ENCODE measurements at regions not wholly inside any gene's neighbourhood (a gene's known extent, or its start where the extent isn't known, plus 50 kb on each side); places are given as distances from the start of the nearest gene placed in this dataset.
"Not testable (repeated sequence)": the region's sequence is repeated elsewhere in the genome, so short reads cannot be mapped to it uniquely, and the experiment has no call there.

DNA sequence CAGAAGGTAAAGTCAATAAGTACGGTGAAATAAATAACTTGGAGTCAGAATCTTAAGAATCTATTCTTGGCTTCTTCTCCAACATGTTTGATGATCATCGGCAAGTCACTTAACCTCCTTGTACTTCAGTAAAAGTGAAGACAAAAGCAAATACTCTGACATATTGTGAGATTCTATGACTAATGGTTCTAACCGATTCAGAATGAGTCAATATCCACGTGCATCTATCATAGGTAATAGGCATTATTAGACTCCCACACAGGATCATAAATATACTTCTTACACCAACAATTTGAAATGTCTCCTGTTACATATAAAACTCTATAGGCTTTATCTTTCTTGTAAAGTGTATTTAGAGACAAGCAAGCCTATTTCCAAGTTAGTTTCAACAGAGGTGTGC lies 144.4 kb upstream of the ATXN7L3B start:
- DNase-seq (ENCODE audit: low spot score), result no peak

DNA sequence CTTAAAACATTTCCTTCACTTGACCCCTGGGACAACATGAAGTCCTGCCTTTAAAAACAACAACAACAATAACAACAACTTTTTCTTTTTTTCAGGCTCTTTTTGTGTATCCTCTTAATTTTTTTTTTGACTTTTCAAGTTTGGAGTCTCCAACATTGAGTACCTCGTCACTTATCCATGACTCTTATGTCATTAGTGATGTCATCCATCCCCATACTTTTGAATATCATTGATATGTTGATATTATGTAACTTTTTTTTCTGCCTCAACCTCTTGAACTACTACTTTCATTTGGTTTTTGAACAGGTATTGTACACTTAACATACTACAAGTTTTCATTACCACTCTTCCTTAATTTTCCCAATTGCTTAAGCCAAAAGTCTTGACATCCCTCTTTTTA lies 143.0 kb upstream of the ATXN7L3B start:
- no peak for DNase-seq (ENCODE audit: low spot score)

DNA sequence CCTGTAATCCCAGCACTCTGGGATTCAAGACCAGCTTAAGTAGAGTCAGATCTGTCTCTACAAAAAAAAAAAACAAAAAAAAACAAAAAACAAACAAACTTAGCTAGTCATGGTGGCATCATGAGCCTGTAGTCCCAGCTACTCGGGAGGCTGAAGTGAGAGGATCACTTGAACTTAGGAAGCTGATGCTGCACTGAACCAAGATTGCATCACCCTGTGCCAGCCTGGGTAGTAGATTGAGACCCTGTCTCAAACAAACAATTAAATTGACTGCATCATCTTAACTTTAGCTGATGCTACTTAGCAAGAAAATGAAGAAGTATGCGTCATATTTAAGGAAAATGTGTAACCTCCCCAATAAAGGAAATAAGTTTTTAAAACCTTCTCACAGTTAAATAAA lies 136.6 kb upstream of the ATXN7L3B start:
- no peak for DNase-seq (ENCODE audit: low spot score)

DNA sequence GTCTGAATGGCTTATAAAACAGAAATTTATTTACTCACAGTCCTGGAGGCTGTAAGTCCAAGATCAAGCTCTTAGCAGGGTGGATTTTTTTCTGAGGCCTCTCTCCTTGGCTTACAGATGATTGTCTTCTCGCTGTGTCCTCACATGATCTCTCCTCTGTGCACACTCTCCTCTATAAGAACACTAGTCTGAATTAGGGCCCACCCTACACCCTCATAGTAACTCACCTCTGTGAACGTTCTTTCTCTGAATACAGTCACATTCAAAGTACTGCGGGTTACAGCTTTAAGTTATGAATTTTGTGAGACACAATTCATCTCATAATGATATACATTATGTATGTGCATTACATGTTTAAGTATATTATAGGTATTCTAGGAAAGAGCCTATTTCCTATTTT lies 135.7 kb upstream of the ATXN7L3B start:
- DNase-seq (ENCODE audit: low spot score), result no peak

DNA sequence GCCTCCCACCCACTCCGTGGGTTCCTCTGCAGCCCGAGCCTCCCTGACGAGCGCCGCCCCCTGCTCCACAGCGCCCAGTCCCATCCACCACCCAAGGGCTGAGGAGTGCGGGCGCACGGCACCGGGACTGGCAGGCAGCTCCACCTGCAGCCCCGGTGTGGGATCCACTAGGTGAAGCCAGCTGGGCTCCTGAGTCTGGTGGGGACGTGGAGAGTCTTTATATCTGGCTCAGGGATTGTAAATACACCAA lies 134.5 kb upstream of the ATXN7L3B start:
- DNase-seq (ENCODE audit: low spot score), result not testable (repeated sequence)

DNA sequence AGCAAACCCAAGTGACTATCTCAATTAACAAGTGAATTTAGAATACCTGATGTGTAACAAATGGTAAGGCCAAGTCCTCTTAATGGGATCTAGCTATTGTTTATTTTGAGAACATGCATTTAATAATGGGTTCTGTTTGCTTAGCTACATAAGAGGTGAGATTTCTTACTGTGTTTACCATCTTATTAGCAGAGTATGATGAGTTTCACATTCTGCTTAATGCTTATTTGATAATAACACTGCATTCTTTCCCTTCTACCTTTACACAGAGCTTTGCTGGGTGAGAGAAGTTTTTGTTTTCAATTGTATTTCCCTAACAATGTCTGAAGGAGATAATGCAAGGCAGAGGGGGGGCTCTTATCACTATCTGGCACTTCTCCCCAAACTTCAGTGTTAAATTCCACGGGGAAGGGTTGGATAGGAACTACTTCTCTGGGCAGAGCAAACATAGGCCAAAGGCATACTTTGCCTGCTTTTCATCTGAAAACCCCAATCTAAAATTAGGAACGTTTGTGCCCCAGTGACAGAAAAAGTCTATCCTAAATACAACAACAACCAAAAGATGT lies 129.0 kb upstream of the ATXN7L3B start:
- no peak for DNase-seq (ENCODE audit: low spot score)

DNA sequence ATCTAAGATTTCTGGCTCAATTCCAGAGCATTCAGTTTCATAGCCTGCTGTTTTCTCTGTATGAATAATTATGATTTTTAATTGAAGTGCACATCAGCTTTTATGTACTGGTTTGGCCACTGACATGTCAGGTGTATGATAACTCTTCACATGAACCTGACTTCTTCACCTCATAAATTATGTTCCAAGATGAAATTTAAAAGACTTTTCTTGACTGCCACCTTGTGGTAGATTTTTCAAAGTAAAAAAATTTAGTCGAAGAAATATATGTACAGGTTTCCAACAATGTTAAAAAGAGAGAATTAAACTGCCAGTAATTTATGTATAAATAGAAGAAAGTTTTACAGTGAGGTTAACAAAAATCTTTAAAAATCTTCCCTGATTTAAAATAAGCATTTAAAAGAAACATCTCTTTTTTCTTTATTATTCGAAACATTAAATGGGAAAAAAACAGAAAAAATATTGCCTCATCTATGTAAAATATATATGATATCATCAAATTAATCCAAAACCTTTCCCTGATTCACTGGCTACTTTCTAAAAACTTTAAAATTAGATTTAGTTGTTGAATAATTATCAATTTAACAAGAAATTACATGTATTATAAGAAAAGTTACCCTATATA lies 124.9 kb upstream of the ATXN7L3B start:
- DNase-seq (ENCODE audit: low spot score), result no peak

DNA sequence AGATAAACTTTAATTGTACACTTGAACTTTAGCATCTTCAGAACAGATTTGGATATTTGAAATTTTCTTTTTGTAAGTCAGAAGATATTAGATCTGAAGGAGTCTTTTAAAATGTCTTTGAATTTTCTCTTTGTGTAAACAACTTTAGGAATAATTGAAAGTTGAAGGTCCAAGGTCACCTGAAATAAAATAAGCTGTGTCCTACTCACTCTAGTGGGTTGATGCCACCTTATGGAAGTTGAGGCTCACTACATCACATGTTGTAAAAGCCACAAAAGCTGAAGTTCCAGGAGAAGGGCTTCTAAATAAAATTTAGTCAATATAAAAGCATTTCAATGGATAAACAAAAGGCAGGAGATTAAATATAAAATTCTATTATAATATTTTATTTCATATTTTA lies 122.0 kb upstream of the ATXN7L3B start:
- peak; percentile 26 for DNase-seq (ENCODE audit: low spot score)

DNA sequence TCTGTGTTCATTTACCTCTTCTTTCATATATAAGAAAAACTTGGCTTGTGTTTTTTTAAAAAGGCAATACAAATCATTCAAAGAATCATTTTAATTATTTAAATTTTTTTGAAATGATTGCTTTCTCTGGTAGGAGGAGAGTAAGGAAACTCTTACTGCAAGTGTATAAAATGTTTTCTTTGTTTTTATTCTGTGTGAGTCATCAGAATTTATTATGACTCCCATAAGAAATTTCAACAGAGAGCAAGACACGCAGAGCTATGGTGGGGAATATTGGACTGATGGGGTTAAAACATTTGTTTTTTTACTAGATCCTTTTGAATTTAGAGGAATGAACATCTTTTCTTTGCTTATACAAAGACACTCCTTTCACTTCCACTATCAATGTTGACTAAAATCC lies 119.1 kb upstream of the ATXN7L3B start:
- DNase-seq (ENCODE audit: low spot score), result peak; percentile 62

DNA sequence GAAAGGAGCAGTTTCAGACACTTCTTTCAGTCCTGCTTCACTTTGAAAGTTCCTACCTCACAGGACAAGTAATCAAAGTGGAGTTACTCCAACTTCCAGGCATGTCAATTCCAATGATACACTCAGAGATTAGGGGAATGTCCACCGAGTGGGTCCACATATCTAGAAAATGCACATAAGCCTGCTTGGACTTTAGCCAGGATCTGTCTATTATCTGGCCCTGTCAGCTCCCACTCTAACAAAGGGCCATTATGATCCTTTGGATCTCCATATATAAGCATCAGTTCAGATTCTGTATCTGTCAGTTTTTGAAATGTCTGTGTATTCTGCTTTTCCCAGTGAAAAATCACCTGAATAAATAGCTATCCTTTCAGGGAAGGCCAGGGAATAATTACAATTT lies 112.9 kb upstream of the ATXN7L3B start:
- peak; percentile 79 for DNase-seq (ENCODE audit: low spot score)

DNA sequence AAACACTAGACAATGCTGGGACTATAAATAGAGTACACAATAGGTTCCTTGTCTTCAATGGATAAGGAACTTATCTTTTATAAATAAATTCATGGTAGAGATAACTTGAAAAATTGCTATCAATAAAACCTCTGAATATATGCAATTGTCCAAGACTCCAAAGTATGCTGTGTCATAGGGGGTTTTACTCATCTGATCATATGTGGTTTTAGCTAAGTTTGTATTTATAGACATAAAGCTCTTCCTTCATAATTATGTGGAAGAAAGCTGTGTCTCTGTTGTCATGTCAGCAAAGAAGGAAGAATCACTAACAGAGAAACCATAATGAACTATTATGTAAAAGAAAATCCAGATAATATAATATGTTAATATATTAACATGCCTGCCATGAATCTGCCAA lies 111.5 kb upstream of the ATXN7L3B start:
- peak; percentile 68 for DNase-seq (ENCODE audit: low spot score)

DNA sequence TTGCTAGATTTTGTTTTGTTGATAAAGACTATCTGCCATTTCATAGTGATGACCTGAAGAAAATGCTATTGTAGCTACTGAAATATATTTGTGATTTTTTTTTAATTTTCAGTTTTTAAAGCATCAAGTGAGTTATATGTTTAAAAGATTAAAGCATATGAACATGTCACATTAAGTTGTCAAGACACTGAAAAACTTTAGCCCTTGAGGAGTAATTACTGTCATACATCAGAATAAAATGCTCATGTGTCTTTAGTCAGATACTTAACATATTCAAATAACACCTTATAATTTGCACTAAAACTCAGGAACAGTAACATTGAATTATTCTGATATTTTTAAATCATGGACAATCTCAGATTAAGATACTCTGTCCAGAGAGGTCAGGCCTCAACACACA lies 108.1 kb upstream of the ATXN7L3B start:
- DNase-seq (ENCODE audit: low spot score), result no peak

DNA sequence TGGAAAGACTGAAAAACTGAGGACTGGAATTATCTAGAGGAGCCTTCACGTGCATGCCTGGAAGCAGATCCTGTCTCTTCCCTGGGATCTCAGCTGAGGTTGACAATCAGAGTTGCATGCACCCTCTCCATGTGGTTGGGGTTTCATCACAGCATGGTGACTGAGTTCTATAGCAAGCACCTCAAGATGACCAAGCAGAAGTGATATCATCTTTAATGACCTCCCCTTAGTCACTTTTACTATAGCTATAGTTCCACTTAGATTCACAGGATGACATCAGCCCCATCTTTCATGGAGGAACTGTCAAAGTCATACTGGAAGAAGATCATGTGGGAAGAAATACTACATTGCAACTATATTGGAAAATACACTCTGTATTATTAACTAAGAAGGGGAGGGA lies 105.8 kb upstream of the ATXN7L3B start:
- DNase-seq (ENCODE audit: low spot score), result no peak

DNA sequence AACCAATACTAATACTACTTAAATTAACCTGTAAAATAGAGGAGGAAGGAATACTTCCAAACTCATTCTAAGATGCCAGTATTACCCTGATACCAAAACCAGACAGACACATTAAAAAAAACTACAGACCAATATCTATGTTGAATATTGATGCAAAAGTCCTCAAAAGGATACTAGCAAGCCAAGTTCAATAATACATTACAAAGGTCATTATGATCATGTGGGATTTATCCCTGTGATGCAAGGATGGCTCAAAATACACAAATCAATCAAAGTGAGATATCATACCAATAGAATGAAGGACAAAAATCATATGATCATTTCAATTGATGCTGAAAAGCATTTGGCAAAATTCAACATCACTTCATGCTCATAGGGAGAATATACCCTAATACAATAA lies 97.2 kb upstream of the ATXN7L3B start:
- DNase-seq (ENCODE audit: low spot score), result no peak

DNA sequence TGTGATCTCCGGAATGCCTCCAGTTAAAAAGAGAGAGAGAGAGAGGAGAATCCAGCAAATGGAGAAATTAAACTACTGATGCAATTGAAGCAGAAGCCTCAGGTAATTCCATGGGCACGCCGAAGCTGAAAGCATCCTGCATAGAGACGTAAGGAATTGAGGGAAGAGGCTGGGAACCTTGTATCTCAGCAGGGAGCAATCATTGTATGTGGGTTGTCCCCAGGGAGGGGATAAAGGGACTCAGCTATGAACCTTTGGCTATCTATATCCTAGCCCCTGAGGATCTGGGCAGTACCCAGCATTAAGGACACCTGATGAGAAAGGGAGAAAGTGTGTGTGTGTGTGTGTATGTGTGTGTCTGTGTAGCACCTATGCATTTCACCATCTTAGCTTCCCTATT lies 95.8 kb upstream of the ATXN7L3B start:
- no peak for DNase-seq (ENCODE audit: low spot score)

DNA sequence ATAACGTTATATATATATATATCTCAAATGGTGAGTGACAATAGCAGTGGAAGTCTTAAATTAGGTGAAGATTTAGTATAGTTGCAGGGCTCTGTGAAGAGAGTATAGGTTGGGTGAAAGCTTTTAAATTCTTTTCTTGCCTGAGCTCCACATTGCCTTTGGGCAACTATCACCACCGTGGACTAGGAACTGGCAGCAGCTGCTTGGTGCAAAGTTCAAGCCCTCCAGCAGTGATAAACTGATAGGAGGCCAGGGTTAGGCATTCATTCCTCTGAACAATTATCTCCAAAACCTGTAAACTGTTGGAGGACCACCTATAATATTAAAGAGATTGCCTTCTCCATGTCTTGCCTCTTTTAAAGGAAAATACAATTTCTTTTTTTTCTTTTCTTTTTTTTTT lies 91.2 kb upstream of the ATXN7L3B start:
- DNase-seq (ENCODE audit: low spot score), result no peak

DNA sequence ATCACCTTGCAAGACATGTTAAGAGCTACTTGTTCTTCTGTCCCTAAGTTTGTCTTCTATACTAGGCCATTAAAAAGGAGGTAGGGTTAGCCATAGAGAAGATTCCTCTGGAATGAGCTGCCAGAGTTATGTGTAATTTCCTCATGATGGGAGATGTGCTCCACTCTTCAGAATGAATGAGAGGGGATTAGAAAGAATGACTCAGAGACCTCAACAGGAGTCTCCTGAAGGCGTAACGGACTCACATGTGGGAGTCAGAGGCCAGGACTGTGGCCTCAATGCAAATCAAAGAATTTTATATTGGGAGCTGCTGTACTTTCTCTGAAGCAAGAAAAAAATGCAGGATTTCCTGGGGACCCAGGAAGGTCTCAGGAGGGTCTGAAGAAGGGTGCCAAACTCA lies 87.8 kb upstream of the ATXN7L3B start:
- DNase-seq (ENCODE audit: low spot score), result peak; percentile 71

DNA sequence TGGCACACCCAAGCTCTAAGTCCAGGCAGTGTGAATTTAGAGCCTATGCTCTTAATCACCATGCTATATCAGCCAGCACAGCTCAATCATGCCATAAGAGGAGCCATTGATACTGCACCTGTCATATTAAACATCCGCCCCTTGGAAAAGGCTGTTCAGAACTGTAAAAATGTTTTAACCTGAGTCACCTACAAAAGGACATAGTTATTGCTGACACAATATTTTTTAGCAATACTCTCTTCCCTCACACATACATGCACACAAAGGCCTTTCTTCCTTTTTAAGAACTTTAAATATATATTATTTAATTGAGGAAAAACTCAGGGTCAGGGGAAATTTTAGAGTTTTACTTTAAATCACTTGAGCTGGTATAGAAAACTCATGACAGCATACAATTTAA lies 83.5 kb upstream of the ATXN7L3B start:
- no peak for DNase-seq (ENCODE audit: low spot score)

DNA sequence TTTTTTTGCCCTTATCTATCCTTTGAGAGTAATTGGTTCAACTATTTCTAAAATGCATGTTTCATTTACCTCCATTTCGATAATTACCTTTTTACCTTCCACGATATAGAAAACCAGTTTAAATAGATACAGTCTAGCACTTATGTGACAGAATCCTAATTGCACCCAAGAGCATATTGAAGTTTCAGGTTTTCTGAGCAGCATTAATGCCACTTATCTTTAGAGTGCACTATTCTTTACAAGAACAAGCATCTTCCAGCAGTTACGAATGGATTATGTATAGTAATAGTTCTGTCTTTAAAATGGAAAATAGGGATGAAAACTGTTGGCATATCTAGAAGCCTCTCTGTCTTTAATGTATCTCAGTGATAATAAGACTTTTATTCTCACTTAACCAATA lies 82.2 kb upstream of the ATXN7L3B start:
- DNase-seq (ENCODE audit: low spot score), result no peak

DNA sequence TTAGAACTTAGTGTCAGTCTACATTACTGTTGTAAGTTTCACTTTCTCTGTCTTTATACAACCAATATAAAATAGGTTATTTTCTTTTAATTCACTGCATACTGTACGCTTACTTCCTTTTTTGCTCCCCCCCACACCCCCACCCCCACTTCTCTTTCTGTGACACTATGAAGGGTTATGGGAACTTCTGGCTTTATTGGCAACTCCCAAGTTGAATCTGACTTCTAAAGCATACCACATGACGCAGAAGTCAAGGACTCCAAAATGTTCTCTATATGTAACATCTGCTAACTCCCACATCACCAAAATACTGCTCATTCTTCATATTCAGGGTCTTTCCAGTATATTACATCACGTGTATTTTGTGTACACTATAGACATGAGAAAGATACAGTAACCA lies 81.2 kb upstream of the ATXN7L3B start:
- DNase-seq (ENCODE audit: low spot score), result no peak

DNA sequence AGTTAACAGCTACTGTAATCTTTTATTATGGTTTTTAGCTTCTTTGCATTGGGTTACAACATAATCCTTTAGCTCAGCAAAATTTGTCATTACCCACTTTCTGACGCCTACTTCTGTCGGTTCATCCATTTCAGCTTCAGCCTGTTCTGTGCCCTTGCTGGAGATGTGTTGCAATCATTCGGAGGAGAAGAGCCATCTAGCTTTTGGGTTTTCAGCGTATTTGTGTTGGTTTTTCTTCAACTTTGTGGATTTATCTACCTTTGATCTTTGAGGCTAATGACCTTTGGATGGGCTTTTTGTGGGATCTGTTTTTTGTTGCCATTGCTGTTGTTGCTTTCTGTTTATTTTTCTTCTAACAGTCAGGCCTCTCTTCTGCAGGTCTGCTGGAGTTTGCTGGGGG lies 69.2 kb upstream of the ATXN7L3B start:
- DNase-seq (ENCODE audit: low spot score), result no peak

DNA sequence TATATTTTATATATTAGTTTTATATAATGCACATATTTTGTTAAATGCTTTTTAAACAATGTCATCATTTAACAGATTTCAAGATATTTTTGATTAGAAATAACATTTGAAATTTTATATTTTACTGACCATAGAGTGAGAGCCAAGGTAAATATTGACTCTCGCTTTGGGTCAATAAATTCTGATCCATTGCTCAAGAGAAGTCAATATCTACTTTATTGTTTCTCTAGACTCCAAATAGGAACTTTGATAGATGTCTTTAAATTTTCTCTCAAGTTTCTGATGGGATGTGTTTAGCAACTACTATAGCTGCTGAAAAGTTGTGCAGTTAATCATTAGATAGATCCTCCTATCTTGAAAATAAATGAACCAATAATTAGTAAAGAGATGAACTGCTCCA lies 61.4 kb upstream of the ATXN7L3B start:
- no peak for DNase-seq (ENCODE audit: low spot score)

DNA sequence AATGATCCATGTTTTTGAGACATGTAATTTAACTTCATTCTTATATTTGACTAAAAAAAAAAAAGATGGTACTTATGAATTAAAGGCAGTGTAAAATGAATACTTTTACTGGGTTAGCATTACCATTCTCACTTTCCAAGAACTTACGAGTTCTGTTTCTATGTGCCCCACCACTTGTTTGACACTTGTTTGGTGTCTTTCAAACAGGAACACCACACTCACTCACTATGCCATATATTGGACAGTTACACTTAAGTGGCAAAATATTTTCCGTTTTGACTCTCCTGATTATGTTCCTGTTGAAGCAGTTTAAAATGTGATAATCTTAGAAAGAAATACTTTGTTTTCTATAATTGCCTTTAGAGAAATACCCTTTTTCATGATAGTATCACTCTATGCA lies 56.6 kb upstream of the ATXN7L3B start:
- DNase-seq (ENCODE audit: low spot score), result no peak

DNA sequence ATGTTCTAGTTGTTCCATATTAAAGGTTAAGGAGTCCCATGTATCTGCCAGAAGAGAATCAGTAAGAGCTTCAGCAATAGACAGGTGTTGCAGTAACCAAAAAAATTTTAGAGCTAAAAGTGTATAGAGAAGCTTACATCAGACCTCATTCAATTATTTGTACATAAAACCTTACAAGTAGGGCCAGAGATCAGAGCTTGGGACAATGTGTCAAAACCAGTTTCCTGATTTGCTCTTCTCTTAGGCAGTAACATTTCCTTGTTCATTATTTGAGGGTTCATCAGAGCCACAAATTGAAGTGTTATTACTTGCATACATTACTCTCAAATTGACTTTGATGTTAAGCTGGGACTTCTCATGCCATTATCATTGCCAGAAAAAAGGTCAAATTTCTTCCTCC lies 55.5 kb upstream of the ATXN7L3B start:
- DNase-seq (ENCODE audit: low spot score), result no peak

DNA sequence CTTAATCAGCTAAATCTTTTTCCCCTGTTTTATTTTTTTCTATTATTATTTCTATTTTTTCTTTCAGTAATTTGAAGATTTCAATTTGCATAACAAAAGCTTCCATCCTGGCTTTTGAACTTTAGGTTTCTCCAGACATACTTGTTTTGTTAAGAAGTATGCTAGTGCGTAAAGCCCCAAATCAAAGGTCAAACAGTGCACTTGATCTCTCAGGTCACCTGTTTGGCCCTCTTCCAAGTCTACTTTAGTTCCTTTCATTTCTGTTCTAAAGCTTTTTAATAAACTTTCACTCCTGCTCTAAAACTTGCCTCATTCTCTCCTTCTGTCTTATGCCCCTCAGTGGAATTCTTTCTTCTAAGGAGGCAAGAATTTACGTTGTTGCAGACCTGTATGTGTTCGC lies 54.6 kb upstream of the ATXN7L3B start:
- DNase-seq (ENCODE audit: low spot score), result no peak

Measured in COLO829 (cell line).